Gastroesophageal sphincter (tissue), 3 donors: ENCODE measurements at regions not wholly inside any gene's neighbourhood (a gene's known extent, or its start where the extent isn't known, plus 50 kb on each side); places are given as distances from the start of the nearest gene placed in this dataset.

Experiments
- EP300 ChIP-seq: sonication (generic); formaldehyde crosslinking; IDR thresholded peaks from one replicate; pipeline ENCODE4 v1.6.1; 2017; ENCODE audit warnings: antibody characterized with exemption, mild to moderate bottlenecking
- POLR2A ChIP-seq, 2 donors: fragments of 450-650 bp; IDR thresholded peaks; one replicate each; pipeline ENCODE4 v1.6.1; 2017; ENCODE audit warnings: antibody characterized with exemption in 2 of 2, mild to moderate bottlenecking in 2 of 2, moderate library complexity in 1 of 2
- POLR2AphosphoS5 ChIP-seq: sonication (generic); formaldehyde crosslinking; IDR thresholded peaks from one replicate; pipeline ENCODE4 v1.6.1; 2017; ENCODE audit warnings: antibody characterized with exemption
- TF ChIP-seq, protein P1 (sequence below), 4 experiments: fragments of 200-600 bp in 2 of 4; fragments of 450-650 bp in 2 of 4; sonication (generic) in 1 of 4; IDR thresholded peaks; one replicate each; pipeline ENCODE4 v1.5.1; 2017 to 2019; ENCODE audit warnings: antibody characterized with exemption in 4 of 4, mild to moderate bottlenecking in 2 of 4, moderate library complexity in 2 of 4

DNA sequence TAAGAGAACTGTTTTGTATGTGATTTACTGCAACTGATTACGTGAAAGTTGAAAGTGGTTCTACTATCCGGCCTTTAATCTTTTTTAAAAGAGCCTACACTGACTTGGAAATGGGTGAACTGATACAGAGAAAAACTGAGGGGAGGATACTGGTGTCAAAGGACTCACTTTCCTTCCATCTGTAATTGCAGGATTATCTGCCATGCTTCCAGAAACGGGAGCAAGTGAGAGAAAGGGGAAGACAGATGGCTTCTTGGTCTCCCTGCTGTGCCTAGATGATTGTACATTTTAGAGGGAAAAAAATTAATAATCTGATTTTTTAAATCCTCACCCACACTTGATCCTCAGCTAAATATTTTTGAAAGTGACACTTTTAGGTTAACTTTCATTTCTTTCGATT, 88.3 kb upstream of the GRID2 start:
- TF ChIP-seq, protein P1, sequence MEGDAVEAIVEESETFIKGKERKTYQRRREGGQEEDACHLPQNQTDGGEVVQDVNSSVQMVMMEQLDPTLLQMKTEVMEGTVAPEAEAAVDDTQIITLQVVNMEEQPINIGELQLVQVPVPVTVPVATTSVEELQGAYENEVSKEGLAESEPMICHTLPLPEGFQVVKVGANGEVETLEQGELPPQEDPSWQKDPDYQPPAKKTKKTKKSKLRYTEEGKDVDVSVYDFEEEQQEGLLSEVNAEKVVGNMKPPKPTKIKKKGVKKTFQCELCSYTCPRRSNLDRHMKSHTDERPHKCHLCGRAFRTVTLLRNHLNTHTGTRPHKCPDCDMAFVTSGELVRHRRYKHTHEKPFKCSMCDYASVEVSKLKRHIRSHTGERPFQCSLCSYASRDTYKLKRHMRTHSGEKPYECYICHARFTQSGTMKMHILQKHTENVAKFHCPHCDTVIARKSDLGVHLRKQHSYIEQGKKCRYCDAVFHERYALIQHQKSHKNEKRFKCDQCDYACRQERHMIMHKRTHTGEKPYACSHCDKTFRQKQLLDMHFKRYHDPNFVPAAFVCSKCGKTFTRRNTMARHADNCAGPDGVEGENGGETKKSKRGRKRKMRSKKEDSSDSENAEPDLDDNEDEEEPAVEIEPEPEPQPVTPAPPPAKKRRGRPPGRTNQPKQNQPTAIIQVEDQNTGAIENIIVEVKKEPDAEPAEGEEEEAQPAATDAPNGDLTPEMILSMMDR (IDR thresholded peaks at IDR 0.05), result no peak
- TF ChIP-seq POLR2A (IDR thresholded peaks at IDR 0.05) (no peak), POLR2AphosphoS5 (no peak), EP300 (no peak)
